ENCODE measurements at regions not wholly inside any gene's neighbourhood (a gene's known extent, or its start where the extent isn't known, plus 50 kb on each side); places are given as distances from the start of the nearest gene placed in this dataset.

GRCh38 chr5:88483964-88484672 lies 215.5 kb upstream of the TMEM161B start:
- DNase-seq, result no peak

DNA sequence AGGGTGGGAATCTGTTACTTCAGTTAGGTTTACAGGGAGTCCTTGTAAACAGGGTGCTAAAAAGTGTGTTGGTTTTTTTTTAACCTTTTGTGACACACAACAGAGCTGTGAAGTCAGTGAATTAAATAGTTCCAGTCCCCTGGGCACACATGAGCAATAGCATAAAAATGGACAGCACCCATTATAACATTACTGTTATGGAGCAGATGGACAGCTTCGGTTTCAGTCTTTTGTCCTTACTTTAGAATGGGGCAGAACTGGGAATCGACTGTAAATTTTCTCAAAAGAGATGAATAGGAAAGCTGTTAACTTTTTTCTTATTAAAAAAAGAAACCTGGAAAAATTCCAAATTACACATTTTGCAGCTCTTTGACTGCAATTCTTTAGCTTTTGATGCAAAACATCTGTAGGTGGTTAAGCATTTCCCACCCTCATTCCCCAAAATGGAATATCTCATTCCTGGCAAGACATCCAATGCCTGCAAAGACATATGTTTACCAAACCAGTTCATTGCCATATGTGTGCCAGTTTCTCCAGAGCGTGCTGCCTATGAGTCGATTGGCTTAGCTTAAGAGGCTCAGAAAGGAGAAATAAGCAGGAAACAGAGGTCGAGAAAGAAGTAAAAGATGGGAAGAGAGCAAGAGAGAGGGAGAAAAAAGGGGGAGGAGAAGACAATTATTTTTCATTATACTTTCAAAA lies 212.3 kb upstream of the TMEM161B start:
- DNase-seq, result no peak

DNA sequence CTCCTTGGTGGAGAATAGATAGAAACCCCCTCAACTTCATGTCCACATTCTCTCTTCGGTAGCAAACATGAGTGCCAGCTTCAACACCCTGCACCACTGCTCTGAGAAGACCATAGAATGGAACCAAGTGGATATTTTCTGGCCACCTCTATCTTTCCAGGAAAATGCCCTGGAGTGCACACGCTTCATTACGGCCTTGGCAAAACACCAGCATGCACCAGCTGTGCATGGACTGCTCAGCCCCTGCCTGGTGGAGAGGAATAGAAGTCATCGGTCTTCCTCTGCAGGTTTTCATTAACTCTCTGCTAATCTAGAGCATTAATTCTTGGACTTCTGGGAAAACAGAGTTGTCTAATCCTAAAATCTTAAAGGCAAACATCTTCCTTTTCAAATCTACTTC lies 211.6 kb upstream of the TMEM161B start:
- no peak for DNase-seq

GRCh38 chr5:88474574-88474973 lies 205.9 kb upstream of the TMEM161B start:
- no peak for DNase-seq

DNA sequence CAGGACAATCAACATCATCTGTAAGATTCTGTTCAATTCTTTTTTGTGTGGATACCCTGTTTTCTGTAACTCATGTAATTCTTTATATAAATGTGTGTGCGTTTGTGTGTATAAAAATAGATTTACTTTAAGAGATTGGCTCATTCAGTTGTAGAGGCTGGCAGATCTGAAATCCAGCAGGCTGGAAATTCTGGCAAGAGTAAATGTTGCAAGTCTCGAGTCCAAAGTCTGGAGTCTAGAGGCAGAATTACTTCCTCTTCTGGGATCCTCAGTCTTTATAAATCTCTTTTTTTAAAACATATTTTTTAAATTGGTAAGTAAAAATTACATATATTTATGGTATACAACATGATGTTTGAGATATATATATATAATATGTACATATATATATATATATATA lies 202.1 kb upstream of the TMEM161B start:
- DNase-seq, result no peak

DNA sequence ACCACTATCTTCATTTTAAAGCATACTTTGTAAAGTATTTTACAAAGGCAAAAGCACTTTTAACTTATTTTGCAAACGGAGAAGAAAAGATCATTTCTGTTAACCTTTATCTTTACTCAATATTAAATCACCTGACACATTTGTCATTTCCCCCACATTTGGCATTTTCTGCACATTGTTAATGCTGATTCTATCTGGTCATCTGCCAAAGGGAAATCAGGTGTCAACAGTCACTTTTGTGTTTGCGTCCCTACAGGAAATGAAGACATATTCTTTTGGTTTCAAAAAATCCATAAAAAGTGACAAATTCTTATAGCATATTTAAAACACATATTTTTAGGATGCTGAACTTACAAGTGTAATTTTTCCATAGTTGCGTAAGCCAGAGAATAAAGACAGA lies 191.3 kb upstream of the TMEM161B start:
- no peak for DNase-seq

GRCh38 chr5:88452820-88453219 lies 184.2 kb upstream of the TMEM161B start:
- DNase-seq, result no peak

DNA sequence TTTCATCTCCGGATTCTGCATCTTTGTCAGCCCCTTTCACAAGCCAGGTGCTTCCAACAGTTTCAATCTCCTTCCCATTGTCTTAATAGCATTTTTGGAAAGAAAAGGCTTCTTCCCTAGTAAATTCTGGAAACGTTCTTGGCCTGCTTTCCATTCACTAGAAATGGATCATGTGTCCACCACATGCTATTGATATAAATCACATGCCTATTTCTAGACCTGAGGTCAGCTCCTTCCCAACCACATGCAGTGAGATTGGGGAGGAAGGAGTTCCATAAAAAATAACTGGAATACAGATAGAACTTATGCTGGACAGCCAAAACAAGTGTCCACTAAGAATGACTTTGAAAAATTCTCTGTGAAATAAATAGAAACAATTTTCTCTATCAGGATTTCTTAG lies 181.6 kb upstream of the TMEM161B start:
- DNase-seq, result no peak

DNA sequence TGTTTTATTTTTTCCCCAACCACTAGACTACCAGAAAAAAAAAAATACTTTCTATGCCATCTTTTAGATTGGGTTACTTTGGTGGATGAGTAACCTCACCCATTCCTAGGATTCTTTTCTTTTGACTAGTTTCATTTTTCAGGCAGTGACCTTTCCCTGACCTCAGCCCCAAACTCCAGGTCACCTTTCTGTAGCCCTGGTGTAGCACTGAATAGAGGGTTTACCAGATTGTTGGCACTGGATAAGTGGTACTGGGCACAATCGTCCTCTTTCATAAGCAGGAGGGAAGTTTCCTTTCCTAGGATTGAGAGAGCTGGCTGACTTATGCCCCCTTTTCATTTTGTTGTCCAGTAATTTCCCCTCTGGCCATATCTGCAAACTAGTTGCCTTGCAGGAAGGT lies 169.4 kb upstream of the TMEM161B start:
- no peak for DNase-seq

- DNase-seq, result no peak
These were observed 167.6 kb upstream of the TMEM161B start for GRCh38 chr5:88436290-88436689.

DNA sequence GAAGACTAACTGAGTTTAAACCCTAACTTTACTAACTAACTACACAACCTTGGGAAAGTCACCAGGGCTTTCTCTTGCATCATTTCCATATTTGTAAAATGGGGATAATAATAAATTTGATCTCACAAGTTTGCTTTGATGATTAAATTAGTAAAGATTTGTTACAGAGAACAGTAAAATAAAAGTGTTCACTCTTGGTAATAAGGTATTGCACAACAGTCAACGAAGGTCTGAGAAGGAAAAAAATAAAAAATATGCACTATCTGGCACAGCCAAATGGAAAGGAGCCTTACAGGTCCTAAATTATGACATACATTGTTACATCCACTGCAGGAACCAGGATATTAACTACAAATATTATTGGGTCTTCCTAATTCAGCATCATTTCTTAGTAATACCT lies 160.0 kb upstream of the TMEM161B start:
- DNase-seq, result no peak

GRCh38 chr5:88426441-88426840 lies 157.8 kb upstream of the TMEM161B start:
- no peak for DNase-seq

DNA sequence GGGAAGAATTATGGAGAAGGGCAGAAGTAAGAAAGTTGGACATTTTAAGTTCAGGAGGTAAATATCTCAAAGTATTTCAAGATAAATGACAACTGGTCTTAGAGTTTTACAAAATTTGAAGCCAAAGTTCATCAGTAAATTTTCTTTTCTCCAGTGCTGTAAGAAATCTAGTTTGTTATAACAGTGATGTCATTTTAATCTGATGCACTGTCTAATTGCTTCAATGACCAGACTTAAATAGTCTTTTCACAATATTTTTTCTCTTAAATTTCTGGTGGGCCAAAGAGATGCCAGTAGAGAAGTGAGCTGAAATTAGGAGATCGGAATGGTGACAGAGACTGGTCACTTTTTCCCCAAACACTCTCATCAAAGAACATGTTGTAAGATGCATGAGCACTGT lies 156.5 kb upstream of the TMEM161B start:
- no peak for DNase-seq

GRCh38 chr5:88419931-88420330 lies 151.3 kb upstream of the TMEM161B start:
- no peak for DNase-seq

DNA sequence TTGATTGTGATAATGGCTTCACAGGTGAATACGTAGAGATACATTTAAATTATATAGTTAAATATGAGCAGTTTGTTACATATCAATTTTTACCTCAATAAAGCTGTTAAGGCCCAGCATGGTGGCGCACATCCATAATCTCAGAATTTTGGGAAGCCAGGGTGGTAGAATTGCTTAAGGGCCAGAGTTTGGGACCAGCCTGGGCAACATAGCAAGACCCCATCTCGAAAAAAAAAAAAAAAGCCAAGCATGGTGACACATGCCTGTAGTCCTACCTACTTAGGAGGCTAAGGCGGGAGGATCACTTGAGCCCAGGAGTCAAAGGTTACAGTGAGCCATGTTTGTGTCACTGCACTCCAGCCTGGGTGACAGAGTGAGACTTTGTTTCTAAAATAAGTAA lies 138.7 kb upstream of the TMEM161B start:
- DNase-seq, result no peak

DNA sequence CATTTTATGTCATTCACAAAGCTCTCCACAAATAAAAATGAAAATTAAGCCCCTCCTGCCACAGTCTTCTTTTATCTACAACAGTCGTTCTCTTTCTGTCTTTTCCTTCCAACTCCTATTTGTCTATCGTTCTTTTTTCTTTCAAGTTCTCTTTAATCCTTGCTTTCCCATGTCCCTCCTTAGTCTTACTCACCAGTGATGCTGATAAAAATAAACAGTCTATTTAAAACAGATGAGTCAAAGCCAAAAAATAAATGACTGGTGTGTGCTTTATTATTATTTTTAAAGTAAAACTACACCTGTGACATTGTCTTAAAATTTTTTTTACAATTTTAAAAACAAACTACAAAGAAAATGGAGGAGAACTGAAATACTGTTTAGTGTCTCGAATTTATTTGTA lies 137.1 kb upstream of the TMEM161B start:
- DNase-seq, result no peak

GRCh38 chr5:88404405-88404804 lies 135.8 kb upstream of the TMEM161B start:
- no peak for DNase-seq

GRCh38 chr5:88401686-88402085 lies 133.0 kb upstream of the TMEM161B start:
- no peak for DNase-seq

- no peak for DNase-seq
These were observed 132.6 kb upstream of the TMEM161B start for GRCh38 chr5:88401228-88401627.

DNA sequence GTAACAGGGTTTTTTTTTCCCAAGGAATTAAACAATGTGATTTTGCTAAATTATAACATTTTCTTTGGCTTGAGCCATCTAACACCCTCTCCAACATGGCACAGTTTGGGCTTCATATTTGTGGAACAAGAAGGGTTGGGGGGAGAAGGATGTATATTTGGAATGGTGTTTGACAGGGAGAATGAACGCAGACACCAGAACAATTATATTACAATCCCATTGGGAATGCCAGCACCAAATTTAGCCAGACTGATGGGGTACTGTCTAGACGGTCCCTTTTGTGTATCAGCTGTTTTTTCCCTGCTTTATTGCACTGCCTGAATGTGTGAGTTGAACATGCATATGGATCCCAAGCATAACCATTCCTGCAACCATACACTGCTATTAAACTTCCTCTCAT lies 130.9 kb upstream of the TMEM161B start:
- no peak for DNase-seq

DNA sequence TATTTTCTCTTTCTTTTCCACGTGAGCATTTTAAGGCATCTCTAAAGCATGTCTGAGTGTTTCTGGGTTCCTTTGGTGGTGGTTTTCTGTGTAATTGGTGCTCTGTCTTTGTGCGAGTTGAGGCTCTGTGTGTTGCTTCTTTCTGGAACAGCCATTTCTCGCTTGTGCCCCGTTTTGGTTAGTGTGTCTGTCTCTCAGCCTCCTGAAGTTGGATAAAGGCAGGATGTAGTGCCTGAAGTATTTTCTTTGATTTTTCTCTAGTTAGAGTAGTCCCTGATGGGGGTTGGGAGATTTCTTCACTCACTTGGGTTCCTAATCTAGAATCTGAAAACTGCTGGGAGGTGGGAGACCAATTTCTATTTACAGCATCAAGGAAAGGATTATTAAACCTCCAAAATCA lies 129.7 kb upstream of the TMEM161B start:
- no peak for DNase-seq

DNA sequence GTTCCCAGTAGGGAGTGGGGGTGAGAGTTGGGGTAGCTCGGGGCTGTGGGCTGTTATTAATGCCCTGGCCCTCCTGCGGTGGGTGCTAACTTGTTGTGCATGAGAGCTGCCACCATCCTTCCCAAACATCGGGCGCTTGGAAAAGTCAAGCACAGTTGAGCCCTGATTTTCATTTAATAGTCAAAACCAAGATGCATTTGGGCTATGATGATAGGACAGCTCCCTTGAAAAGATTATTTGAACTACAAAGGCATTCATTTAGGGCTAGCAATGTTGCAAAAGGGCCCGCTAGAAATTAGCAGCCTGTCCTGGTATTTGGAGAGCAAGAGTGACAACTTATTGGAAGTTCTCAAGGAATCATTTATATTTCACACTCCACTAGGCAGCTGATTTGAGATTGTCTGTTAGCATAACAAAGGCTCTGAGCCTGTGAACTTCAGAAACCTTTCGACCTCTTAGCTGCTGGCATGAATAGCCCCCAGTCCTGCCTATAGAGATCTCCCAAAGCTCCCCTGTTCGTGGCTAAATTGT lies 128.2 kb upstream of the TMEM161B start:
- DNase-seq, result no peak

GRCh38 chr5:88396000-88396535 lies 127.4 kb upstream of the TMEM161B start:
- no peak for DNase-seq

GRCh38 chr5:88395264-88395663 lies 126.6 kb upstream of the TMEM161B start:
- no peak for DNase-seq
